Stimulated activated CD4-positive, alpha-beta T cell treated with anti-CD3 and anti-CD28 coated beads, Interleukin-2, amount 100 ng/mL, for 48 hours (primary cell): ENCODE measurements at regions not wholly inside any gene's neighbourhood (a gene's known extent, or its start where the extent isn't known, plus 50 kb on each side); places are given as distances from the start of the nearest gene placed in this dataset.
"Not testable (repeated sequence)": the region's sequence is repeated elsewhere in the genome, so short reads cannot be mapped to it uniquely, and the experiment has no call there.

Experiments used
- DNase-seq, 2 donors: peaks; one replicate each; pipeline ENCODE4 v3.0.0-alpha.2; 2020

- DNase-seq, result no peak
Measured at GRCh38 chr2:22035361-22035830, 911.6 kb downstream of the TDRD15 start.

GRCh38 chr2:22037274-22037673, 913.5 kb downstream of the TDRD15 start:
- no peak for DNase-seq

DNA sequence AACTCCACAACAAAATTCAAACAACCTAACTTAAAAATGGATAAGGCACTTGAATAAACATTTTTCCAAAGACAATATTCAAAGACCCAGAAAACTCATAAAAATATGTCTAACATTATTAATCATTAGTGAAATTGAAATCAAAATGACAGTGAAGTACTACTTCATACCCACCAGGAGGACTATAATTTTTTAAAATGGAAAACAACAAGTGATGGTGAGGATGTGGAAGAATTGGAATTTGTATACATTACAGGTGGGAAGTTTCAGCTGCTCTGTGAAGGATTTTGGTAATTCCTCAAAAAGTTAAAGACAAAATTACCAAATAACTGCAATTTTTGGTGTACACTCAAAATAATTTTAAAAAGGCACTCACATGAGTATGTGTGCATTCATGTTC, 920.0 kb downstream of the TDRD15 start:
- DNase-seq, result no peak

DNA sequence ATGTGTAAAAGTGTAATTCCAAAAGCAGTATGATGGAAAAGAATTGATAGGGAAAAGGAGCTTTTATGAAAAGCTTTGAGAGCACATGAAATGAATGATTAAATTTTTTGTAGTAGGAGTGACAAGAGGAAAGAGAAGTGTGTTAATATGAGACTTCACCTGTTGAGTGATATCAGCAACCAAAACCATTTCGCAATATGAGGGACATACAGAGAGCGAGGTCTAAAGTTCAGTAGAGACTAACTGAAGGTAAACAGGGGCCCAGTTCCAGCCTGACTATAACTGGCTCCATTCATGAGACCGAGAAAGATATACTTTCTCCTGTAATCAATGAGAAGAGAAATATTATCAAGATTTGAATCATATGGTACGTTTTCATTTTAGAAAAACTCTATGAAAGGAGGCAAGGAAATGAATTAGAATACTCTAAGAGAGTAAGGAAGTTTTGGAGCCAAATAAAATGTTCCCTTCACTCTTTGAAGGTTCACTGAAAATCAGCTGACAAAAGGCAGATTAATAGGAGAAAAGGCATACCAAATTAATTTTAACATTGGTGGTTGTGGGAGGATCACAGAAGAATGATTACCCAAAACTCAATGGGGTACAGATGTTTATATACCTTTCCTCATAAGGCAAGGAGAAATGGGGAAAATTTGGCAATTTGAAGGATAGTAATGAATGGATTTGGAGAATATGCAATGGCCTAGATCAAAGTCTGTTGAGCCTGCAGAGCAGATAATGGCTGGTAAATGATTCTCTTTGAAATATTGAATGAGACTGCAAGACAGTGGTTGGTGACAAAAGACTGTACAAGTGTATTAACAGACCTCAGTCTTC, 932.2 kb downstream of the TDRD15 start:
- no peak for DNase-seq

GRCh38 chr2:22056621-22057132, 932.9 kb downstream of the TDRD15 start:
- DNase-seq, result no peak

DNA sequence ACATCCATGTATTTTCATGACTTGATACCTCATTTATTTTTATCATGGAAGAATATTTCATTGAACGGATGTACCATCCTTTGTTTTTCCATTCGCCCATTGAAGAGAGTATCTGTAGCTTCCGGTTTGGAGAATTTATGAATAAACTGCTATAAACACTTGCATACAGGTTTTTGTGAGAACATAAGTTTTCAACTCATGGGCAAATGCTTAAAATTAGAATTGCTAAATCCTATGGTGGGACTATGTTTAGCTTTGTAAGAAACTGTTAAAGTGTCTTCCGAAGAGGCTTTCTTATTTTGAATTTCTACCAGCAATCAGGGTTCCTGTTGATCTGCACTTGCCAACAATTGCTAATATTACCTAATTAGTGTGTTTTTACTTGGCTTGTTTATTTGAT, 938.9 kb downstream of the TDRD15 start:
- DNase-seq, result no peak

- DNase-seq, result no peak
Measured at GRCh38 chr2:22076454-22076853, 952.7 kb downstream of the TDRD15 start.

DNA sequence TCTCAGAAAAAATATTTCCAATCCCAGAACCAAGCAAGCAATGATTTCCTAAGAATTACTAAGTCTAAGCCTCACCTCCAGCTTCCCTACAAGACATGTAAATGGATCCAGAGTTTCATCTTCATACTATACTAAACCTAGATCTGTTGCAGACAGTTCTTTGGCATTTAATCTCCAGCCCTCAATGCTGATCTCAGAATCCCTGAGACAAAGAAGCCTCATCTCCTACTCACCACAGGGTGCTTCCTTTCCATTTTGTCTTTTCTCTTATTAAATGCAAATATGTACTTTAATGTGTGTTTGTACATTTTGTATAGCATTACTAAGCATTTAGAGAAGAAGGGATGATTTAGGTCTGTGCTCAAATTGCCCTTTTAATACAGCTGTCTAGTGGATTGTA, 954.9 kb downstream of the TDRD15 start:
- no peak for DNase-seq

DNA sequence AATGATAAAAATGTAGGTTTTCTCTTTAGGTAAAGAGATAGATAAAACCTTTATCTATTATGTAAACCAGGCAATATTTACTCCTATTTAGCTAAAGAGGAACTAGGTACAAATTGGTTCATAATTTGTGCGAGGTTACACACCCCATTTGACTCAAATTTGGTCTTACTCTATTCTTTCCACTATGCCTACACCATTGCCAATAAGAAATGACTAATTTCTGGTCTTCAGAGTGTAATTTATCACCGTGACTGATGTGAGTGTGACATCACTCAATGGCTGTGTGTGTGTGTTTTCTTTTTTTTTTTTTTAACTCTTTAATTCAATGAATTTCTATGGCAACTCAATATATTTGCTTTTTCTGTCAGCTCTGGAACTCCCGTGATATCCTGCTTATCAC, 955.8 kb downstream of the TDRD15 start:
- no peak for DNase-seq

DNA sequence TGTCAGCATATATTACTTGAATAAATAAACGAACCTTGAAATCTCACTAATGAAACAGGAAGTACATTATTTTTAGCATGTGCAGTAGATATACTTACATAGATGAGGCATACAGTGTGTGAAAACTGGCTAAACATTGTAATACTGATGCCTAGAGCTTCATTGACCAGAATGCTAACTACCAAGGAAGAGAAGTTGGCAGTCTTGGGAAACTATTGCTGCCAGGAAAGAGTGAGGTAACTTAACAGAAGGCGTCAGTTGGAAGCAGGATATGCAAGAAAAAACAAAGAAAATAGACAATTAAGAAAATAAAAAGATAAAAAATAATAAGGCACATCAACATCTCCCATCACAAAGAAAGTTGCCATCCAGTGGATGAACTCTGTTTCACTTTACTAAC, 963.0 kb downstream of the TDRD15 start:
- no peak for DNase-seq

GRCh38 chr2:22103617-22104016, 979.8 kb downstream of the TDRD15 start:
- not testable (repeated sequence) for DNase-seq

DNA sequence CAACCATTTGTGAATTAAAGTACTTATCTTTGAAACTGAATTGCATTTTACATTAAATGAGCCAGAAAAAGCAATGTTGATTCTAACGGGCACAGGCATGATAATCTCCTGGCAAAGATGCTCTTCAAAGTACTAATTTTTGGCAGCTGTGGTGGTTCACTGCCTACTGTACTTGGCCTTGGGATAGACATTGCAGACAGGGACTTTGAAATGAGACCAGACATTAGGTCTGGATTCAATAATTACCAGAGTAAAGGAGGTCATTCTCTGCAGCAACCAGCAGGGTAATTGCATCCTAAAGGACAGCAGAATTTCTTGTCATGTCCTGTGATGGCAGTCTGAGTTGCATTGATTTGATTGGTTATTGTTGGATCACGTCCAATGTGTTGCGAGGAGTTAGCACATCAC, 986.5 kb downstream of the TDRD15 start:
- DNase-seq, result no peak

- no peak for DNase-seq
Measured at GRCh38 chr2:22124003-22124402, 1000.2 kb downstream of the TDRD15 start.

GRCh38 chr2:22126106-22126505, 1002.3 kb downstream of the TDRD15 start:
- no peak for DNase-seq

- no peak for DNase-seq
Measured at GRCh38 chr2:22126978-22127377, 1003.2 kb downstream of the TDRD15 start.

DNA sequence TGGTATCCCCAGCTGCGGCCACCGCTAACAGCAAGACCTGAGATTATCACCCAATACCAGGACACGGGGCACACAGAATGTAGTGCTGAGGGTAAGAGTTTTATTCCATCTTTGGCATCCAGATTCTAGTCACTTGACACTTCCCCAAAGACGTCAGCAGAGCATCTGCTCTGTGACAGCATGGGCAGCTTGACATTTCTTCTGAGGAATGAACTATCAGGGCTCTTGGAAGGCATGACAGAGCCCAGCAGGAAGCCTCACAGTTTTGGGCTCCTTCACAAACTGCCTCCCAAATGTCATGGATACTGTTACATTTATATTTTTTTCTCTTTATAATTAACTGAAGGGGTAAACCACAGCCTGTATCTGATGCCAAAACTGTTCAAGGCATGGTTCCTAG, 1010.7 kb downstream of the TDRD15 start:
- DNase-seq, result no peak

DNA sequence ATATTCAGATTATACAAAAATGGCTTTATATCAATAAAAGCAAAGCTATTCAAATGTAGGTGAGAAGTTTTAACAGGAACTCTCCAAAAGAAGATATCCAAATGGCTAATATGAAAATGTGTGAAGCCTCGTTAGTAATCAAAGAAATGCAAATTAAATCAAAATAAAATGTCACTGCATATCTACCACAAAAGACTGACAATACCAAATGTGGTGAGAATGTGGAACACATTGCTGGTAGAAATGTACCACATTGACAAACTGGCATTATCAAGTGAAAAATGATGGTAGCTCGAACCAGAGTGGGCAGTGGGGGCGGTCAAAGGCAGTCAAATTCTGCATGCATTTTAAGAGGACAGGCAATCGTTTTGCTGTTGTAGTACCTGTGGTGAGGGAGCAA, 1012.7 kb downstream of the TDRD15 start:
- DNase-seq, result no peak

GRCh38 chr2:22143840-22144239, 1020.1 kb downstream of the TDRD15 start:
- DNase-seq, result no peak

GRCh38 chr2:22153931-22154613, 1030.3 kb downstream of the TDRD15 start:
- no peak for DNase-seq

DNA sequence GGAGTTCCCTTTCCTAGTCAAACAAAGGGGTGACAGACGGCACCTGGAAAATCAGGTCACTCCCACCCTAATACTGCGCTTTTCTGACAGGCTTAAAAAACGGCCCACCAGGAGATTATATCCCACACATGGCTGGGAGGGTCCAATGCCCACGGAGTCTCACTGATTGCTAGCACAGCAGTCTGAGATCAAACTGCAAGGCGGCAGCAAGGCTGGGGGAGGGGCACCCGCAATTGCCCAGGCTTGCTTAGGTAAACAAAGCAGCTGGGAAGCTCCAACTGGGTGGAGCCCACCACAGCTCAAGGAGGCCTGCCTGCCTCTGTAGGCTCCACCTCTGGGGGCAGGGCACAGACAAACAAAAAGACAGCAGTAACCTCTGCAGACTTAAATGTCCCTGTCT, 1032.9 kb downstream of the TDRD15 start:
- DNase-seq, result not testable (repeated sequence)

- no peak for DNase-seq
Measured at GRCh38 chr2:22167256-22167655, 1043.5 kb downstream of the TDRD15 start.

DNA sequence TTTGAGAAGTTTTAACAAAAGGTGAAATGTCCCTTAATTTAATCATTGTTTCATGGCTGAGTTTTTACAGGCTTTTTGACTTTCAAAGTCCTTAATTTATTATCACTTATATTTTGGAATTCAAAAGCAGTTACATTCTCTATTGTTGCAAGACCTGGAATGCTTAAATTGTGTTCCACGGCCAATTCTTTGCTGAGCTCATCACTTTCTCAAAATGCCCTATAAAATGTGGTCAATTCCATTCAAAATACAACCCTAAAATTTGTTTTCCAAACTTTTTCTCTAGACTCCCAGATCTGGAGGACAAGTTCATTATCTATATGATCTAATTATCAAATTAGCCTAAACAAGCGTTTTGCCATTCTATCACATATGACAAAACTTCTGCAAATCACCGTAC, 1051.2 kb downstream of the TDRD15 start:
- DNase-seq, result no peak

GRCh38 chr2:22185251-22185650, 1061.5 kb downstream of the TDRD15 start:
- DNase-seq, result no peak

DNA sequence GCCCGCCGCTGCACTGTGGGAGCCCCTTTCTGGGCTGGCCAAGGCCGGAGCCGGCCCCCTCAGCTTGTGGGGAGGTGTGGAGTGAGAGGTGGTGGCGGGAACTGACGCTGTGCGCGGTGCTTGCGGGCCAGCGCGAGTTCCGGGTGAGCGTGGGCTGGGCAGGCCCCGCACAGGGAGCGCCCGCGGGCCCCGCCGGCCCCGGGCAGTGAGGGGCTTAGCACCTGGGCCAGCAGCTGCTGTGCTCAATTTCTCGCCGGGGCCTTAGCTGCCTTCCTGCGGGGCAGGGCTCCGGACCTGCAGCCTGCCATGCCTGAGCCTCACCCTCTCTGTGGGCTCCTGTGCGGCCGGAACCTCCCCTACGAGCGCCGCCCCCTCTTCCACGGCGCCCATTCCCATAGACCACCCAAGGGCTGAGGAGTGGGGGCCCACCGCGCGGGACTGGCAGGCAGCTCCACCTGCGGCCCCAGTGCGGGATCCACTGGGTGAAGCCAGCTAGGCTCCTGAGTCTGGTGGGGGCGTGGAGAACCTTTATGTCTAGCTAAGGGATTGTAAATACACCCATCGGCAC, 1062.6 kb downstream of the TDRD15 start:
- DNase-seq, result not testable (repeated sequence)
